ENCODE measurements at regions not wholly inside any gene's neighbourhood (a gene's known extent, or its start where the extent isn't known, plus 50 kb on each side); places are given as distances from the start of the nearest gene placed in this dataset.
A peak's percentile ranks its signal among the peaks of the same experiment; 100 is the strongest.

- no peak for DNase-seq
Measured at GRCh38 chr5:77157732-77158532, 52.5 kb upstream of the PDE8B start.

DNA sequence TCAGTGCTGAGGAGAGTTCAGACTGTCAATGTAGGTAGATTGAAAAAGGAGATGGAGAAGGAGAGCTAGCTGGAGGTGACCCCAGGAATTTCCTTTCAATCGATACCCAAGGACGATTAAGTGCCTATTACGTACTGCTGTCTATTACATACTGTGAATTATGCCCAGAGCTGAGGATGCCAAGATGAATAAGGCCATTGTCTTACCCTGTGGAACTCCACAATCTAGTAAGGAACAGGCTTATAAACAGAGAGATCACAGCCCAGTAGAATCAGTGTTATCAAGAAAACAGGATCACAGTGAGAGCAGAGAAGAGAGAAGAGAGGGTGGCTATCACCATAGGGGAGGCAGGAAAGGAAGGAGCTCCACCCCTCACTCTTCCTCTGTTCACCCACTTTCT, 54.1 kb upstream of the PDE8B start:
- no peak for DNase-seq

DNA sequence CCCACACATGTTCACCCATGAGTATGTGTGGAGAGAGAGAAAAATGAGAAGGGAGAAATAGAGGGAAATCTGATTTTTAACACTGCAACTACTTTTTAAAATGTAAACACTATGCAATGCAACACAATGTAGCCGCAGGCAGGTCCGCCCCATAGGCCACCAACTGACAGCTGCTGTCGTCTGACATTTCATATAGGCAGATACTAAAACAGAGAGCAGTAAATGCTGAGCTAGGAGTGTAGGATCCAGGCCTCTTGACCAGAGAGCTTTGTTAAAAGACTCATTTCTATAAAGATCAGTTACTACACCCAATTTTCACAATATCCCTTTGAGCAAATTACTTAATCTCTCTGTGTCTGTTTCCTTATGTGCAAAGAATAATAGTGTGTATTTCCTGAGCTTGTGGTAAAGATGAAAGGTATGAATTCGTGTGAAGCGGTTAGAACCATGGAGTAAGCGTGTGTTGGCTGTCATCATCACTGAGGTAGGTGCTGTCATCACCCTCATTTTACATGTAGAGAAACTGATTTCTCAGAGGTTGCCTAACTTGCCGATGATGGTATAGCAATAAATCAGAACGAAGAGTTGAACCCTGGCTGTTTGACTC, 55.2 kb upstream of the PDE8B start:
- peak in 1 of 2 donors; percentile 63 for DNase-seq

DNA sequence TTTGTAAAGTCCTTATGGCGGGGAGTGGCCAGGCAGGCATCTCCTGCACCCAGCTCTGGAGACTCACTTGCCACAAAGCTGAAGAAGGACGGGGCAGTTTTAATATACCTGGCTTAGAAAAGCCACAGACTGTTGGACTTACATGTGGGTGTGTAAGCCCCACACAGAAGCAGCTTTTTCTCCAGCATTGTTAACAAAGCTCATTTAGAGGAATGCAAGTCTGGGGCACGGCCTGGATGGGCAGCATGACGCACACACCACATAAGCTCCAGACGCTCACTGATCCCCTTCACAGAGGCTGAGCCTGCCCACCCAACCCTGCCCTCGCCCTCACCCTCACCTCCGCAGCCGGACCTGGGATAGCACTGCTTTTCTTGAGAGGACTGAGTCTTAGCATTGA, 58.0 kb upstream of the PDE8B start:
- DNase-seq: no peak

- DNase-seq: no peak
Measured at GRCh38 chr5:77151501-77151900, 59.0 kb upstream of the PDE8B start.

DNA sequence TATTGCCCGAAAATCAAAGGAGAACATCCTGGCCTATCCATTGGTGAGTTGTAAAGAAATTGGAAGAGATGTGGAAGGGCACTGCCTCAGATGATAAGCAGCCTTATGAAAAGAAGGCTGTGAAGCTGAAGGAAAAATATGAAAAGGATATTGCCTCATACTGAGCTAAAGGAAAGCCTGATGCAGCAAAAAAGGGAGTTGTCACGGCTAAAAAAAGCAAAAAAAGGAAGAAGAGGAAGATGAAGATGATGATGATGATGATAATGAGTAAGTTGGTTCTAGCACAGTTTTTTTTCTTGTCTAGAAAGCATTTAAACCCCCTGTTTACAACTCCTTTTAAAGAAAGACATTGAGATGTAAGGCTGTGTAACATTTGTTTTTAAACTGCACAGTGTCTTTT, 59.8 kb upstream of the ZBED3 start:
- DNase-seq: peak in 1 of 2 donors; percentile 30

DNA sequence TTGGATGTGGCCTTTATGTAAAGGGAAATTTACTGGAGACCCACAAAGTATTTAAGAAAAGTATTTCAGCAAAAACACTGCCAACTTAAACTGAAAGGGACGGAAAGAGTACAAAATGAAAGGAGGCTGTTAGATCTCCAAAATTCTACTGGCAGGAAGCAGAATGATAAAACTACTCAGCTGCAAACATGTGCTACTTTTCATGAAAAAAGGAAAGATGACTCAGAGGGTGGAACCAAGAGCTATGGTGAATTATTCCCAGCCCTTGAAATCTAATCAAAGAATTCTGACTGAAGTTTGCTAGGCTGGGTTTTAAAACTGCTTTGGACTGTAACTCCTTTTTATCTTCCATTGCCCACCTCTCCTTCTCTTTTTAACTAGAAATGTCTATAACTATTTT, 58.6 kb upstream of the ZBED3 start:
- DNase-seq: peak in 1 of 2 donors; percentile 13

- no peak for DNase-seq
Measured at GRCh38 chr5:77144837-77145139, 57.7 kb upstream of the ZBED3 start.

DNA sequence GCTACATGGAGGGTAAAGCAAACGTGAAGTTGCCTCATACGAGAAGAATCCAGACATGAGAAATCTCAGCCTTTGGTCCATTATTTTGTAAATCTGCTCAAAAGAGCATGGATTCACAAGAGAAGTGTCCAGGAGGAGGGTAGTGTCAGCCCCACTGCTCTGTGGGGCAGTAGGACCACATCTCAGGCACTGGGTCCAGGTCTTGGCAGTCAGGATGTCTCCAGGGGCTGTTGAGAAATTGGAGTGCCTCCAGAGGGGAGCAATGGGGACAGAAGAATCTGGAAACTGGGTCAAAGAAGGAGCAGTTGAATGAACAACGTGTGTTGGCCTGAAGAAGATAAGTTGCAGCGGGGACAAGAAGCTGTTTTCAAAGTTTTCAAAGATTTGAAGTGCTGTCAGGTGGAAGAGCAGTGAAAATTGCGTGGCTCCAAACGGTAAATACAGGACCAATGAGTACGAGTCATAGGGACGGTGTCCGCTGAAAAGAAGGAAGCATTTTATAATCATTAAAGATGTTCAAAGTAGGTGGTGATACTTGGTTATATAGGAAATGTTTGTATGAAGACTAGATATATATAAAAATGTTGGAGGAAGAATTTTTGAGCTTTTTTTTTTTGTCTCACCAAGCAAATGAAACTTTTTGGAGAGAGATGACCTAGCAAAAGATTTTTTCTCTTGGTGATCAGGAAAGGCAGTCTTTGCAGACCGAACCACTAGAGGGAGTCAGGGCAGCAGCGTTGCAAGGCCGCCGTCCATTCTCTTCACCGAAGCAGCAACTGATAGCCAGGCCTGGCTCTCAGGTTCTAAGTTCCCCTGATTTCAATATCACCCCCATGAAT, 57.1 kb upstream of the ZBED3 start:
- DNase-seq: peak; percentile 69 to 80

DNA sequence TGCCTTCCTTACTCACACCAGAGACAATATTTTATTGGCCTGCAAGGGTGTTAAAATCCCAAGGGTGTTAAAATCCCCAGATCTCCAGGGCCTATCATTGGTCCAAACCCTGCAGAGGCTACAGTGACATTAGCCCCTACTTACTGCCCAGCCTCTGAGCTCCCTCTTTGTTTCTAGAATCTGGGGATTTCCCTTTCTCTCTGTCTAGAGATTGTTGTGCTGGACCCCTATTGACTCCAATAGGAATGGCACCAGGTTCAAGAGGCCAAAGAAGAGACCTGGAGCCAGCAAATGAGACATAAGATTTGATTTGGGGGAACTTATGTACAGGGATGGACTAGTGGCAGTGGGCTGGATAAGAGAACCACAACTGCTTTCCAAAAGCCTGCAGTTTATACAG, 53.3 kb upstream of the ZBED3 start:
- no peak for DNase-seq

DNA sequence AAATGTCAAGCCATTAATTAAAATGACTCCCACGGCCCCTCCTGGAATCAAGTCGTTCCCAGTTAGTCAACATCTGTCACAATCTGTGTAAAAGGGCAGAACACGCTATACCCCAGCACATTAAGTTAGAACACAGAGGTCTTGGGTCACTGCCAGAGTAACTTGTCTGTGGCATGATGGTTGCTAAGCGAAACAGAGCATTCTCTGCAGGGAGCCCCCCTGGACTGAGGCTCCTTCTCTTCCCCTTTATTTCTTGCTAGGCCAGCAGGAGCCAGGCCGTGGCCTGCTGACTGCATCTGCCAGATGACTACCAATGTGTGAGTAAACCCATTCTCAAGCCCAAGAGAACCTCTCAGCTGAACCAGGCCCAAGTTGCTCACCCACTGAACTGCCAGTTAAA, 51.9 kb upstream of the ZBED3 start:
- no peak for DNase-seq
